ENCODE measurements at regions not wholly inside any gene's neighbourhood (a gene's known extent, or its start where the extent isn't known, plus 50 kb on each side); places are given as distances from the start of the nearest gene placed in this dataset.

DNA sequence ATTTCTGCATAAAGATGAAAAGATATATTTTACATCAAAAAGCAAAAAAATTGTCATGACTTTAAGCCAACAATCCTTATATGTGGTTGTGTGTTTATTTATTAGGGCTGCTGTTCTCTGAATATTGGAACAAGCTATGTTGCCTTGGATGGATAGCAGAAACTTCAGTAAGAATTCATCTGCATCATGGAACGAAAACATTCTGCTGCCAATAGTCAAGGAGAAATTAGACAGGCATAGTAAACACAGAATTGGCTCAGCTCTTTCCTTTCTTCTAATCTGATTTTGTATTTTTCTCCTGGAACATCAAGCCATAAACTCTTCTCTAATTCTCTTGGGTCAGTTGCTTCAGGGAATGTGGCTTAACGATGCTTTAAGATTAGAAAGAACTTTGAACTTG lies 1257.0 kb downstream of the NLGN4X start:
- TF ChIP-seq, protein P1, sequence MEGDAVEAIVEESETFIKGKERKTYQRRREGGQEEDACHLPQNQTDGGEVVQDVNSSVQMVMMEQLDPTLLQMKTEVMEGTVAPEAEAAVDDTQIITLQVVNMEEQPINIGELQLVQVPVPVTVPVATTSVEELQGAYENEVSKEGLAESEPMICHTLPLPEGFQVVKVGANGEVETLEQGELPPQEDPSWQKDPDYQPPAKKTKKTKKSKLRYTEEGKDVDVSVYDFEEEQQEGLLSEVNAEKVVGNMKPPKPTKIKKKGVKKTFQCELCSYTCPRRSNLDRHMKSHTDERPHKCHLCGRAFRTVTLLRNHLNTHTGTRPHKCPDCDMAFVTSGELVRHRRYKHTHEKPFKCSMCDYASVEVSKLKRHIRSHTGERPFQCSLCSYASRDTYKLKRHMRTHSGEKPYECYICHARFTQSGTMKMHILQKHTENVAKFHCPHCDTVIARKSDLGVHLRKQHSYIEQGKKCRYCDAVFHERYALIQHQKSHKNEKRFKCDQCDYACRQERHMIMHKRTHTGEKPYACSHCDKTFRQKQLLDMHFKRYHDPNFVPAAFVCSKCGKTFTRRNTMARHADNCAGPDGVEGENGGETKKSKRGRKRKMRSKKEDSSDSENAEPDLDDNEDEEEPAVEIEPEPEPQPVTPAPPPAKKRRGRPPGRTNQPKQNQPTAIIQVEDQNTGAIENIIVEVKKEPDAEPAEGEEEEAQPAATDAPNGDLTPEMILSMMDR (IDR thresholded peaks at IDR 0.05; ENCODE audit: extremely low read depth in 1 of 2, insufficient read depth in 1 of 2, low read depth in 1 of 2, low read length in 2 of 2): no peak
- TF ChIP-seq POLR2AphosphoS5 (IDR thresholded peaks at IDR 0.05; ENCODE audit: insufficient read depth, low read depth, low read length) (no peak), POLR2A (IDR thresholded peaks at IDR 0.05; ENCODE audit: low read depth, low read length) (no peak)
